ENCODE measurements at regions not wholly inside any gene's neighbourhood (a gene's known extent, or its start where the extent isn't known, plus 50 kb on each side); places are given as distances from the start of the nearest gene placed in this dataset.
"Not testable (repeated sequence)": the region's sequence is repeated elsewhere in the genome, so short reads cannot be mapped to it uniquely, and the experiment has no call there.

GRCh38 chrX:107296184-107296583 lies 89.8 kb downstream of the DNAAF6 start:
- not testable (repeated sequence) for DNase-seq (ENCODE audit: low spot score)

GRCh38 chrX:107298276-107298675 lies 91.9 kb downstream of the DNAAF6 start:
- DNase-seq (ENCODE audit: low spot score), result no peak

GRCh38 chrX:107301253-107301652 lies 94.8 kb downstream of the DNAAF6 start:
- DNase-seq (ENCODE audit: low spot score), result no peak

GRCh38 chrX:107304141-107304540 lies 97.7 kb downstream of the DNAAF6 start:
- DNase-seq (ENCODE audit: low spot score), result no peak

- DNase-seq (ENCODE audit: low spot score), result no peak
Measured at GRCh38 chrX:107323786-107324492, 117.5 kb downstream of the DNAAF6 start.

- peak; percentile 68 for DNase-seq (ENCODE audit: low spot score)
Measured at GRCh38 chrX:107324493-107325310, 118.3 kb downstream of the DNAAF6 start.

- no peak for DNase-seq (ENCODE audit: low spot score)
Measured at GRCh38 chrX:107325467-107325866, 119.1 kb downstream of the DNAAF6 start.

- DNase-seq (ENCODE audit: low spot score), result no peak
Measured at GRCh38 chrX:107348051-107348450, 101.4 kb upstream of the FRMPD3 start.

GRCh38 chrX:107348990-107349389 lies 100.5 kb upstream of the FRMPD3 start:
- DNase-seq (ENCODE audit: low spot score), result no peak

GRCh38 chrX:107355533-107355932 lies 93.9 kb upstream of the FRMPD3 start:
- DNase-seq (ENCODE audit: low spot score), result no peak

- DNase-seq (ENCODE audit: low spot score), result no peak
Measured at GRCh38 chrX:107360788-107361360, 88.6 kb upstream of the FRMPD3 start.

- DNase-seq (ENCODE audit: low spot score), result not testable (repeated sequence)
Measured at GRCh38 chrX:107370185-107370584, 79.3 kb upstream of the FRMPD3 start.

GRCh38 chrX:107374132-107374531 lies 75.3 kb upstream of the FRMPD3 start:
- no peak for DNase-seq (ENCODE audit: low spot score)

GRCh38 chrX:107374831-107375230 lies 74.6 kb upstream of the FRMPD3 start:
- no peak for DNase-seq (ENCODE audit: low spot score)

GRCh38 chrX:107376186-107376585 lies 73.3 kb upstream of the FRMPD3 start:
- not testable (repeated sequence) for DNase-seq (ENCODE audit: low spot score)

GRCh38 chrX:107384397-107385105 lies 64.9 kb upstream of the FRMPD3 start:
- DNase-seq (ENCODE audit: low spot score), result no peak

- DNase-seq (ENCODE audit: low spot score), result no peak
Measured at GRCh38 chrX:107389726-107390125, 59.7 kb upstream of the FRMPD3 start.

GRCh38 chrX:107393656-107394055 lies 55.8 kb upstream of the FRMPD3 start:
- not testable (repeated sequence) for DNase-seq (ENCODE audit: low spot score)

- no peak for DNase-seq (ENCODE audit: low spot score)
Measured at GRCh38 chrX:107396235-107396634, 53.2 kb upstream of the FRMPD3 start.

GRCh38 chrX:107396783-107397182 lies 52.7 kb upstream of the FRMPD3 start:
- DNase-seq (ENCODE audit: low spot score), result no peak

- no peak for DNase-seq (ENCODE audit: low spot score)
Measured at GRCh38 chrX:107398115-107398514, 51.3 kb upstream of the FRMPD3 start.

Data from umbilical cord (tissue), 1 donor.